Stimulated activated CD4-positive, alpha-beta T cell treated with anti-CD3 and anti-CD28 coated beads, Interleukin-12 subunit alpha, Interleukin-12 subunit beta, amount 100 ng/mL, for 48 hours (primary cell): ENCODE measurements at regions not wholly inside any gene's neighbourhood (a gene's known extent, or its start where the extent isn't known, plus 50 kb on each side); places are given as distances from the start of the nearest gene placed in this dataset.
"Not testable (repeated sequence)": the region's sequence is repeated elsewhere in the genome, so short reads cannot be mapped to it uniquely, and the experiment has no call there.

Experiments used
- DNase-seq, 3 donors: peaks; one replicate each; pipeline ENCODE4 v3.0.0-alpha.2; 2020; ENCODE audit warnings: low read depth in 2 of 3, low spot score in 1 of 3

GRCh38 chr6:167707686-167708500 is 118.8 kb upstream of the AFDN start:
- no peak for DNase-seq

GRCh38 chr6:167708501-167709094 is 118.1 kb upstream of the AFDN start:
- no peak for DNase-seq

- no peak for DNase-seq
Measured at GRCh38 chr6:167709196-167709595, 117.5 kb upstream of the AFDN start.

- not testable (repeated sequence) for DNase-seq
Measured at GRCh38 chr6:167709776-167710336, 116.9 kb upstream of the AFDN start.

- no peak for DNase-seq
Measured at GRCh38 chr6:167710363-167710920, 116.3 kb upstream of the AFDN start.

GRCh38 chr6:167711211-167711610 is 115.5 kb upstream of the AFDN start:
- DNase-seq, result no peak

- DNase-seq, result no peak
Measured at GRCh38 chr6:167711768-167712730, 114.7 kb upstream of the AFDN start.

- DNase-seq, result no peak
Measured at GRCh38 chr6:167712731-167713475, 113.8 kb upstream of the AFDN start.

GRCh38 chr6:167714152-167714551 is 112.6 kb upstream of the AFDN start:
- no peak for DNase-seq

- DNase-seq, result no peak
Measured at GRCh38 chr6:167717455-167717854, 109.3 kb upstream of the AFDN start.

- no peak for DNase-seq
Measured at GRCh38 chr6:167717867-167718266, 108.8 kb upstream of the AFDN start.

- no peak for DNase-seq
Measured at GRCh38 chr6:167719920-167720319, 106.8 kb upstream of the AFDN start.

GRCh38 chr6:167720456-167721285 is 106.0 kb upstream of the AFDN start:
- no peak for DNase-seq

GRCh38 chr6:167721291-167721690 is 105.4 kb upstream of the AFDN start:
- DNase-seq, result no peak

- DNase-seq, result no peak
Measured at GRCh38 chr6:167722634-167723309, 103.9 kb upstream of the AFDN start.

- no peak for DNase-seq
Measured at GRCh38 chr6:167726043-167726621, 100.6 kb upstream of the AFDN start.

- DNase-seq, result no peak
Measured at GRCh38 chr6:167730441-167730840, 96.3 kb upstream of the AFDN start.

- no peak for DNase-seq
Measured at GRCh38 chr6:167731216-167731615, 95.5 kb upstream of the AFDN start.
